Chondrocyte (in vitro differentiated cells): ENCODE measurements at regions not wholly inside any gene's neighbourhood (a gene's known extent, or its start where the extent isn't known, plus 50 kb on each side); places are given as distances from the start of the nearest gene placed in this dataset.

Source experiments
- DNase-seq: peaks from one replicate; pipeline ENCODE4 v3.0.0; 2021; ENCODE audit warnings: mixed read lengths, low spot score
- H3K27ac Mint-ChIP-seq: one replicate; pipeline ENCODE4 v1.8.0; 2021; ENCODE audit warnings: mild to moderate bottlenecking, moderate library complexity, mixed read lengths; ENCODE audit not compliant: unreplicated experiment
- H3K27me3 Mint-ChIP-seq: 2 replicates; pipeline ENCODE4 v1.8.0; 2021; ENCODE audit warnings: low read depth, mixed read lengths
- H3K36me3 Mint-ChIP-seq: 2 replicates; pipeline ENCODE4 v1.8.0; 2021; ENCODE audit warnings: low read depth, mixed read lengths
- H3K4me1 Mint-ChIP-seq: 2 replicates; pipeline ENCODE4 v1.8.0; 2021; ENCODE audit warnings: low read depth, mild to moderate bottlenecking, mixed read lengths
- H3K4me3 Mint-ChIP-seq: one replicate; pipeline ENCODE4 v1.8.0; 2021; ENCODE audit warnings: mild to moderate bottlenecking, moderate library complexity, mixed read lengths; ENCODE audit not compliant: unreplicated experiment
- H3K9me3 Mint-ChIP-seq: 2 replicates; pipeline ENCODE4 v1.8.0; 2021; ENCODE audit warnings: low read depth, mixed read lengths
- TF ChIP-seq, protein P1 (sequence below): fragments of 200-600 bp; sonication (generic); IDR thresholded peaks from 2 replicates; pipeline ENCODE4 v1.5.0; 2021; ENCODE audit warnings: antibody characterized with exemption, mild to moderate bottlenecking, moderate library complexity

DNA sequence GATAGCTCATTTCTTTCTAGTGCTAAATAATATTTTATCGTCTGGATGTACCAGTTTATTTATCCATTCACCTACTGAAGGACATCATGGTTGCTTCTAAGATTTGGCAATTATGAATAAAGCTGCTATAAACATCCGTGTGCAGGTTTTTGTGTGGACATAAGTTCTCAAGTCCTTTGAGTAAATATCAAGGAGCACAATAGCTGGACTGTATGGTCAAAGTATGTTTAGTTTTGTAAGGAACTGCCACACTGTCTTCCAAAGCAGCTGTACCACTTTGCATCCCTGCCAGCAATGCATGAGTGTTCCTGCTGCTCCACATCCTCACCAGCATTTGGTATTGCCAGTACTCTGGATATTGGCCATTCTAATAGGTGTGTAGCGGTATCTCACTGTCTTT, 447.4 kb downstream of the MED13L start:
- no peaks in the 10 kb centered on the region for H3K36me3 Mint-ChIP-seq

GRCh38 chr12:115828168-115828567, 449.3 kb downstream of the MED13L start:
- Mint-ChIP-seq H3K36me3 (no peaks in the 10 kb centered on the region), H3K4me3 (no peak overlapping the region), H3K27me3 (peaks cover 3% of the 10 kb centered on the region), H3K9me3 (peaks cover 10% of the 10 kb centered on the region), H3K27ac (no peak overlapping the region), H3K4me1 (no peaks in the 10 kb centered on the region)
- TF ChIP-seq, protein P1, sequence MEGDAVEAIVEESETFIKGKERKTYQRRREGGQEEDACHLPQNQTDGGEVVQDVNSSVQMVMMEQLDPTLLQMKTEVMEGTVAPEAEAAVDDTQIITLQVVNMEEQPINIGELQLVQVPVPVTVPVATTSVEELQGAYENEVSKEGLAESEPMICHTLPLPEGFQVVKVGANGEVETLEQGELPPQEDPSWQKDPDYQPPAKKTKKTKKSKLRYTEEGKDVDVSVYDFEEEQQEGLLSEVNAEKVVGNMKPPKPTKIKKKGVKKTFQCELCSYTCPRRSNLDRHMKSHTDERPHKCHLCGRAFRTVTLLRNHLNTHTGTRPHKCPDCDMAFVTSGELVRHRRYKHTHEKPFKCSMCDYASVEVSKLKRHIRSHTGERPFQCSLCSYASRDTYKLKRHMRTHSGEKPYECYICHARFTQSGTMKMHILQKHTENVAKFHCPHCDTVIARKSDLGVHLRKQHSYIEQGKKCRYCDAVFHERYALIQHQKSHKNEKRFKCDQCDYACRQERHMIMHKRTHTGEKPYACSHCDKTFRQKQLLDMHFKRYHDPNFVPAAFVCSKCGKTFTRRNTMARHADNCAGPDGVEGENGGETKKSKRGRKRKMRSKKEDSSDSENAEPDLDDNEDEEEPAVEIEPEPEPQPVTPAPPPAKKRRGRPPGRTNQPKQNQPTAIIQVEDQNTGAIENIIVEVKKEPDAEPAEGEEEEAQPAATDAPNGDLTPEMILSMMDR: no peak
- no peak for DNase-seq

More for the DNA sequence above, 447.4 kb downstream of the MED13L start:
- Mint-ChIP-seq H3K27me3 (peaks cover 3% of the 10 kb centered on the region), H3K27ac (no peak overlapping the region), H3K4me1 (no peaks in the 10 kb centered on the region), H3K9me3 (peaks cover 7% of the 10 kb centered on the region), H3K4me3 (no peak overlapping the region)
- TF ChIP-seq, protein P1: no peak
- DNase-seq: no peak

DNA sequence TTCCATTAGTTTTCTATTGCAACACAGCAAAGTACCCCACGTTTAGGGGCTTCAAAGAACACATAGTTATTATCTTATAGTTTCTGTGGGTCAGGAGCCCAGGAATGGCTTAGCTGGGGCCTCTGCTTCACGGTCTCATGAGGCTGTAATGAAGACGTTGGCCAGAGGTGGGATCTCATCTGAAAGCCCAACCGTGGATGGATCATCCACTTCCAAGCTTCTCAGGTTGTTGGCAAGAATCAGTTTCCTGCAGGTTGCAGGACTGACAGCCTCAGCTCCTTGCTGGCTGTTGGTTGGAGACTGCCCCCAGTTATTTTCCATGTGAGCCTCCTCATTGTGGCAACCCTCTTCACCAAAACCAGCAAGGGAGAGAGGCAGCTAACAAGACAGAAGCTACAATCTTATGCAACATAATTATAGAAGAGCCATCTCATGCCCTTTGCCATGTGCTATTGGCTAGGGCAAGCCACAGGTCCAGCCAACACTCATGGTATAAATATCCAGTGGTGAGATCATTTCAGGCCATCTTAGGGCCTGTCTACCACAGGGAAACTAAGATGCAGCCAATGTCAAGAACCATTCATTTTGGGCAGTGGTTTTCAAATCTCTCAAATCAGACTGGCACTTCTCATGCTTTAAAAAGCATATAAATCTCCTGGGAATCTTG, 452.4 kb downstream of the MED13L start:
- TF ChIP-seq, protein P1: no peak
- H3K4me3 Mint-ChIP-seq: no peak overlapping the region
- peaks cover 7% of the 10 kb centered on the region for H3K27me3 Mint-ChIP-seq
- H3K27ac Mint-ChIP-seq: no peak overlapping the region
- peaks cover 7% of the 10 kb centered on the region for H3K9me3 Mint-ChIP-seq
- H3K4me1 Mint-ChIP-seq: no peaks in the 10 kb centered on the region
- no peaks in the 10 kb centered on the region for H3K36me3 Mint-ChIP-seq
- DNase-seq: no peak

GRCh38 chr12:115823635-115824034, 453.9 kb downstream of the MED13L start:
- Mint-ChIP-seq H3K36me3 (no peaks in the 10 kb centered on the region), H3K27ac (no peak overlapping the region), H3K27me3 (peaks cover 4% of the 10 kb centered on the region), H3K4me3 (no peak overlapping the region), H3K9me3 (peaks cover 7% of the 10 kb centered on the region), H3K4me1 (no peaks in the 10 kb centered on the region)
- DNase-seq: no peak
- TF ChIP-seq, protein P1: no peak

DNA sequence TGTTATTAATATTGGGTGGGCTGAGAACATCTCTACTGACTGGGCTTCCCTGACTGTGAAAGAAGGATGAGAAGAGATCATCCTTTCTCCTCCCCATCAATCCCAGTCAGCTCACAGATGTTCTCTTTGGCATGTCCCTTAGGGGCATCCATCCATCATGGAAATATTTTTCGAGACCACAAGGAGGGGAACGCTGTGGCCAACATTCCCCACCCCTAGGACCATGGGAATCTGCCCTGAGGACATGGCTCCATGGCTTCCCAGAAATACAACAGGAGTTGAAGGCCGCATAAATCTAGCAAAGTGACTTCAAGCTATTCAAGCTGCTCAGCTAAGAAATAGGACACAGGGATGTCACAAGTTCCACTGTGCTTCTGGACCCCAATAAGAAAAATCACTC, 456.8 kb downstream of the MED13L start:
- H3K4me1 Mint-ChIP-seq: no peaks in the 10 kb centered on the region
- H3K27me3 Mint-ChIP-seq: peaks cover 9% of the 10 kb centered on the region
- DNase-seq: no peak
- no peak overlapping the region for H3K4me3 Mint-ChIP-seq
- no peaks in the 10 kb centered on the region for H3K36me3 Mint-ChIP-seq
- H3K27ac Mint-ChIP-seq: no peak overlapping the region
- TF ChIP-seq, protein P1: no peak
- peaks cover 7% of the 10 kb centered on the region for H3K9me3 Mint-ChIP-seq
